Tibial artery (tissue), 4 donors: ENCODE measurements at regions not wholly inside any gene's neighbourhood (a gene's known extent, or its start where the extent isn't known, plus 50 kb on each side); places are given as distances from the start of the nearest gene placed in this dataset.

Experiments used
- DNase-seq, 2 donors: peaks; one replicate each; pipeline ENCODE4 v3.0.0-alpha.2; 2019
- H3K27ac ChIP-seq, 2 donors: fragments of 200-600 bp; sonication (generic) in 1 of 2; 1 replicate in 1 of 2; 2 replicates in 1 of 2; pipeline ENCODE4 v1.5.1; 2018 to 2019; ENCODE audit warnings: mild to moderate bottlenecking in 1 of 2
- H3K27me3 ChIP-seq, 2 donors: fragments of 200-600 bp; sonication (generic) in 1 of 2; one replicate each; pipeline versions ENCODE4 v1.5.1 to v1.6.0; 2016 to 2019
- H3K36me3 ChIP-seq, 3 donors: fragments of 200-600 bp; sonication (generic) in 2 of 3; one replicate each; pipeline ENCODE4 v1.5.1; 2016 to 2019; ENCODE audit warnings: mild to moderate bottlenecking in 2 of 3
- H3K4me1 ChIP-seq, 4 donors: fragments of 200-600 bp; sonication (generic) in 2 of 4; 1 replicate in 3 of 4; 2 replicates in 1 of 4; pipeline ENCODE4 v1.5.1; 2016 to 2019
- H3K4me3 ChIP-seq, 2 donors: fragments of 200-600 bp; sonication (generic) in 1 of 2; 1 replicate in 1 of 2; 2 replicates in 1 of 2; pipeline ENCODE4 v1.5.1; 2018 to 2019; ENCODE audit warnings: mild to moderate bottlenecking in 2 of 2
- H3K9me3 ChIP-seq, 3 donors: fragments of 200-600 bp; sonication (generic) in 1 of 3; one replicate each; pipeline ENCODE4 v1.5.1; 2016 to 2019
- intact Hi-C: fragments of 100-400 bp; cut with DNase I; formaldehyde crosslinking; loops from one replicate; pipeline ENCODE4 v1.15.0; 2023; ENCODE audit warnings: low total_unique reads
- TF ChIP-seq, protein P1 (sequence below), 2 experiments: fragments of 200-600 bp in 1 of 2; fragments of 450-650 bp in 1 of 2; IDR thresholded peaks; one replicate each; pipeline ENCODE4 v1.5.1; 2017 to 2019; ENCODE audit warnings: antibody characterized with exemption in 2 of 2, mild to moderate bottlenecking in 1 of 2, moderate library complexity in 1 of 2

GRCh38 chr16:13634253-13634652, 285.7 kb upstream of the ERCC4 start:
- Histone ChIP-seq H3K4me1 (no peaks in the 10 kb centered on the region), H3K36me3 (no peaks in the 10 kb centered on the region), H3K27ac (no peak overlapping the region), H3K27me3 (no peaks in the 10 kb centered on the region), H3K4me3 (no peak overlapping the region), H3K9me3 (no peaks in the 10 kb centered on the region)
- TF ChIP-seq, protein P1, sequence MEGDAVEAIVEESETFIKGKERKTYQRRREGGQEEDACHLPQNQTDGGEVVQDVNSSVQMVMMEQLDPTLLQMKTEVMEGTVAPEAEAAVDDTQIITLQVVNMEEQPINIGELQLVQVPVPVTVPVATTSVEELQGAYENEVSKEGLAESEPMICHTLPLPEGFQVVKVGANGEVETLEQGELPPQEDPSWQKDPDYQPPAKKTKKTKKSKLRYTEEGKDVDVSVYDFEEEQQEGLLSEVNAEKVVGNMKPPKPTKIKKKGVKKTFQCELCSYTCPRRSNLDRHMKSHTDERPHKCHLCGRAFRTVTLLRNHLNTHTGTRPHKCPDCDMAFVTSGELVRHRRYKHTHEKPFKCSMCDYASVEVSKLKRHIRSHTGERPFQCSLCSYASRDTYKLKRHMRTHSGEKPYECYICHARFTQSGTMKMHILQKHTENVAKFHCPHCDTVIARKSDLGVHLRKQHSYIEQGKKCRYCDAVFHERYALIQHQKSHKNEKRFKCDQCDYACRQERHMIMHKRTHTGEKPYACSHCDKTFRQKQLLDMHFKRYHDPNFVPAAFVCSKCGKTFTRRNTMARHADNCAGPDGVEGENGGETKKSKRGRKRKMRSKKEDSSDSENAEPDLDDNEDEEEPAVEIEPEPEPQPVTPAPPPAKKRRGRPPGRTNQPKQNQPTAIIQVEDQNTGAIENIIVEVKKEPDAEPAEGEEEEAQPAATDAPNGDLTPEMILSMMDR (IDR thresholded peaks at IDR 0.05): no peak
- DNase-seq: no peak
- intact Hi-C loops: no loop called here

- Histone ChIP-seq H3K27me3 (no peaks in the 10 kb centered on the region), H3K27ac (no peak overlapping the region), H3K4me1 (no peaks in the 10 kb centered on the region), H3K9me3 (no peaks in the 10 kb centered on the region), H3K36me3 (no peaks in the 10 kb centered on the region), H3K4me3 (no peak overlapping the region)
- DNase-seq: no peak
- intact Hi-C loops: no loop called here
- TF ChIP-seq, protein P1 (IDR thresholded peaks at IDR 0.05): no peak
Measured at GRCh38 chr16:13634959-13635358, 285.0 kb upstream of the ERCC4 start.

- no peaks in the 10 kb centered on the region for H3K4me1 ChIP-seq
- DNase-seq: no peak
- intact Hi-C loops: no loop called here
- H3K9me3 ChIP-seq: no peaks in the 10 kb centered on the region
- no peaks in the 10 kb centered on the region for H3K27me3 ChIP-seq
- TF ChIP-seq, protein P1 (IDR thresholded peaks at IDR 0.05): no peak
- H3K4me3 ChIP-seq: no peak overlapping the region
- no peak overlapping the region for H3K27ac ChIP-seq
- no peaks in the 10 kb centered on the region for H3K36me3 ChIP-seq
Measured at GRCh38 chr16:13638218-13638617, 281.7 kb upstream of the ERCC4 start.

- H3K4me1 ChIP-seq: no peaks in the 10 kb centered on the region
- H3K9me3 ChIP-seq: no peaks in the 10 kb centered on the region
- H3K4me3 ChIP-seq: no peak overlapping the region
- TF ChIP-seq, protein P1 (IDR thresholded peaks at IDR 0.05): no peak
- H3K27me3 ChIP-seq: peaks cover 0 to 5% of the 10 kb centered on the region in 2 donors
- intact Hi-C loops: no loop called here
- H3K36me3 ChIP-seq: no peaks in the 10 kb centered on the region
- no peak for DNase-seq
- H3K27ac ChIP-seq: no peak overlapping the region
Measured at GRCh38 chr16:13643412-13643811, 276.5 kb upstream of the ERCC4 start.

GRCh38 chr16:13645601-13646245, 274.2 kb upstream of the ERCC4 start:
- Histone ChIP-seq H3K4me3 (no peak overlapping the region), H3K4me1 (no peaks in the 10 kb centered on the region), H3K9me3 (no peaks in the 10 kb centered on the region), H3K27me3 (peaks cover 0 to 5% of the 10 kb centered on the region in 2 donors), H3K27ac (no peak overlapping the region), H3K36me3 (no peaks in the 10 kb centered on the region)
- TF ChIP-seq, protein P1 (IDR thresholded peaks at IDR 0.05): no peak
- no peak for DNase-seq
- intact Hi-C loops: no loop called here

GRCh38 chr16:13660807-13661206, 259.1 kb upstream of the ERCC4 start:
- no peaks in the 10 kb centered on the region for H3K9me3 ChIP-seq
- DNase-seq: no peak
- TF ChIP-seq, protein P1 (IDR thresholded peaks at IDR 0.05): no peak
- no peak overlapping the region for H3K27ac ChIP-seq
- H3K4me1 ChIP-seq: no peaks in the 10 kb centered on the region
- no peaks in the 10 kb centered on the region for H3K36me3 ChIP-seq
- intact Hi-C loops: no loop called here
- no peak overlapping the region for H3K4me3 ChIP-seq
- no peaks in the 10 kb centered on the region for H3K27me3 ChIP-seq
